Mucosa of stomach (tissue), 1 donor: ENCODE measurements at regions not wholly inside any gene's neighbourhood (a gene's known extent, or its start where the extent isn't known, plus 50 kb on each side); places are given as distances from the start of the nearest gene placed in this dataset.
A peak's percentile ranks its signal among the peaks of the same experiment; 100 is the strongest.

Experiments used
- H3K27me3 ChIP-seq: one replicate; pipeline ENCODE4 v1.7.0; 2013; ENCODE audit warnings: mild to moderate bottlenecking, low read length; ENCODE audit not compliant: control insufficient read depth, insufficient read depth
- H3K36me3 ChIP-seq: one replicate; pipeline ENCODE4 v1.7.0; 2013; ENCODE audit warnings: low read length; ENCODE audit not compliant: control insufficient read depth, insufficient read depth
- H3K4me1 ChIP-seq: one replicate; pipeline ENCODE4 v1.7.0; 2013; ENCODE audit warnings: mild to moderate bottlenecking, low read length; ENCODE audit not compliant: control insufficient read depth, insufficient read depth
- H3K4me3 ChIP-seq: one replicate; pipeline ENCODE4 v1.7.0; 2013; ENCODE audit warnings: low read length
- H3K9ac ChIP-seq: one replicate; pipeline ENCODE4 v1.7.0; 2013; ENCODE audit warnings: mild to moderate bottlenecking, low read length, moderate library complexity
- H3K9me3 ChIP-seq: one replicate; pipeline ENCODE4 v1.7.0; 2013; ENCODE audit warnings: mild to moderate bottlenecking, low read length, moderate library complexity; ENCODE audit not compliant: control insufficient read depth
- donor health status: Pancreatic carcinoma.

- Histone ChIP-seq H3K4me3 (no peak overlapping the region), H3K36me3 (no peaks in the 10 kb centered on the region), H3K9ac (no peak overlapping the region), H3K27me3 (no peaks in the 10 kb centered on the region), H3K9me3 (no peaks in the 10 kb centered on the region), H3K4me1 (no peaks in the 10 kb centered on the region)
Measured at GRCh38 chr5:126300293-126300692, 122.9 kb upstream of the GRAMD2B start.

DNA sequence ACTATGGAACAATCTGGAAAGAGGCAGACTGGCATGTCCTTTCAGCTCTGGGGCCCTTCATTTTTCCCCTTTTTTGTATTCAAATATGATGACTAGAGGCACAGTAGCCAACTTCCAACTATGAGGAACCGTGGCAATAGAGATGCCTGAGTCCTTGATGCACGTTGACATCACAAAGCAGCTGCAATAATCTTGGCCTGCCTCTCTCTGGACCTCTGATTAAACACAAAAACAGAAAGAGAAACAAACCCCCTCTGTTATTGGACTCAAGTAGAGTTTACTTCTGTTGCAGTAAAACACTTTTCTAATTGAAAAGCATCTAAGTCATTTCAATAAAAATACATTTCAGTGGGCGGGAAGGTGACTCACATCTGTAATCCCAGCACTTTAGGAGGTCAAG, 122.2 kb upstream of the GRAMD2B start:
- Histone ChIP-seq H3K27me3 (no peaks in the 10 kb centered on the region), H3K4me1 (no peaks in the 10 kb centered on the region), H3K4me3 (no peak overlapping the region), H3K9ac (no peak overlapping the region), H3K36me3 (no peaks in the 10 kb centered on the region), H3K9me3 (no peaks in the 10 kb centered on the region)

- Histone ChIP-seq H3K4me1 (no peaks in the 10 kb centered on the region), H3K27me3 (no peaks in the 10 kb centered on the region), H3K9me3 (no peaks in the 10 kb centered on the region), H3K4me3 (no peak overlapping the region), H3K9ac (no peak overlapping the region), H3K36me3 (no peaks in the 10 kb centered on the region)
Measured at GRCh38 chr5:126309860-126310259, 113.3 kb upstream of the GRAMD2B start.

DNA sequence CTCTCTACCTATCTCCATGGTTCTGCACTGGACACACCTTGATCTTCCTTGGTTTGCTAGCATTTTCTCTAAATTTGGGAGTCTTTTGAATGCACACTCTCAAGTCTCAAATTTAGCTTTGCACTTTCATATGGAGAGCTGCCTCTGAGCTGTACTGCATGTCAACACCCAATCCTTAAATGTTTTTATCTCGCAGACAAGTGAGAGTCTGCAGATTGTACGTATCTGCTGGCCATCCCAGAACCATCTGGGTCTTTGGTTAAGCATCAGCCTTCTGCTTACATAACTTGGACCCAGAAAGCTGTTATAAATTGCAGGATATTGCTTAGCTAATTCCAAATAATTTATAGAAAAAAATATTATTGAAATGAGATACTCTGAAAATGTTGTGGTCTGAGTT, 111.4 kb upstream of the GRAMD2B start:
- no peak overlapping the region for H3K9ac ChIP-seq
- H3K27me3 ChIP-seq = no peaks in the 10 kb centered on the region
- no peaks in the 10 kb centered on the region for H3K36me3 ChIP-seq
- H3K4me1 ChIP-seq = no peaks in the 10 kb centered on the region
- no peak overlapping the region for H3K4me3 ChIP-seq
- no peaks in the 10 kb centered on the region for H3K9me3 ChIP-seq

GRCh38 chr5:126315341-126315740, 107.9 kb upstream of the GRAMD2B start:
- no peaks in the 10 kb centered on the region for H3K9me3 ChIP-seq
- H3K4me3 ChIP-seq = no peak overlapping the region
- no peak overlapping the region for H3K9ac ChIP-seq
- no peaks in the 10 kb centered on the region for H3K4me1 ChIP-seq
- no peaks in the 10 kb centered on the region for H3K27me3 ChIP-seq
- no peaks in the 10 kb centered on the region for H3K36me3 ChIP-seq

- no peak overlapping the region for H3K9ac ChIP-seq
- H3K27me3 ChIP-seq = no peaks in the 10 kb centered on the region
- no peaks in the 10 kb centered on the region for H3K36me3 ChIP-seq
- no peak overlapping the region for H3K4me3 ChIP-seq
- H3K4me1 ChIP-seq = no peaks in the 10 kb centered on the region
- H3K9me3 ChIP-seq = no peaks in the 10 kb centered on the region
Measured at GRCh38 chr5:126332326-126332725, 90.9 kb upstream of the GRAMD2B start.

- no peaks in the 10 kb centered on the region for H3K4me1 ChIP-seq
- no peaks in the 10 kb centered on the region for H3K36me3 ChIP-seq
- no peak overlapping the region for H3K9ac ChIP-seq
- H3K4me3 ChIP-seq = no peak overlapping the region
- H3K9me3 ChIP-seq = no peaks in the 10 kb centered on the region
- H3K27me3 ChIP-seq = no peaks in the 10 kb centered on the region
Measured at GRCh38 chr5:126334760-126335159, 88.4 kb upstream of the GRAMD2B start.

GRCh38 chr5:126335886-126336285, 87.3 kb upstream of the GRAMD2B start:
- H3K9me3 ChIP-seq = no peaks in the 10 kb centered on the region
- H3K9ac ChIP-seq = no peak overlapping the region
- H3K4me1 ChIP-seq = no peaks in the 10 kb centered on the region
- no peaks in the 10 kb centered on the region for H3K27me3 ChIP-seq
- H3K4me3 ChIP-seq = no peak overlapping the region
- no peaks in the 10 kb centered on the region for H3K36me3 ChIP-seq

- H3K4me1 ChIP-seq = no peaks in the 10 kb centered on the region
- H3K36me3 ChIP-seq = no peaks in the 10 kb centered on the region
- H3K4me3 ChIP-seq = no peak overlapping the region
- H3K27me3 ChIP-seq = no peaks in the 10 kb centered on the region
- H3K9ac ChIP-seq = no peak overlapping the region
- no peaks in the 10 kb centered on the region for H3K9me3 ChIP-seq
Measured at GRCh38 chr5:126338635-126339034, 84.6 kb upstream of the GRAMD2B start.

GRCh38 chr5:126339215-126339805, 83.9 kb upstream of the GRAMD2B start:
- Histone ChIP-seq H3K27me3 (no peaks in the 10 kb centered on the region), H3K9ac (no peak overlapping the region), H3K4me3 (no peak overlapping the region)

GRCh38 chr5:126341906-126342630, 81.1 kb upstream of the GRAMD2B start:
- no peaks in the 10 kb centered on the region for H3K27me3 ChIP-seq
- H3K4me1 ChIP-seq = no peaks in the 10 kb centered on the region
- H3K36me3 ChIP-seq = no peaks in the 10 kb centered on the region
- H3K4me3 ChIP-seq = no peak overlapping the region
- H3K9ac ChIP-seq = no peak overlapping the region
- H3K9me3 ChIP-seq = no peaks in the 10 kb centered on the region

More at GRCh38 chr5:126339215-126339805, 83.9 kb upstream of the GRAMD2B start:
- no peaks in the 10 kb centered on the region for H3K36me3 ChIP-seq
- H3K4me1 ChIP-seq = no peaks in the 10 kb centered on the region
- H3K9me3 ChIP-seq = no peaks in the 10 kb centered on the region

- Histone ChIP-seq H3K27me3 (no peaks in the 10 kb centered on the region), H3K36me3 (no peaks in the 10 kb centered on the region), H3K9ac (peak overlapping the region; percentile 16), H3K4me3 (no peak overlapping the region), H3K9me3 (no peaks in the 10 kb centered on the region), H3K4me1 (peaks cover 16% of the 10 kb centered on the region)
Measured at GRCh38 chr5:126348855-126349635, 74.2 kb upstream of the GRAMD2B start.
